H7 (cell line): ENCODE measurements at regions not wholly inside any gene's neighbourhood (a gene's known extent, or its start where the extent isn't known, plus 50 kb on each side); places are given as distances from the start of the nearest gene placed in this dataset.
A peak's percentile ranks its signal among the peaks of the same experiment; 100 is the strongest.

Experiments used
- DNase-seq: peaks from one replicate; pipeline ENCODE4 v3.0.0; 2012
- H3K27me3 ChIP-seq: 2 replicates; pipeline ENCODE4 v1.6.0; 2011; ENCODE audit warnings: mild to moderate bottlenecking, low read length; ENCODE audit not compliant: control insufficient read depth, insufficient read depth
- H3K36me3 ChIP-seq: replicated peaks from 2 replicates; pipeline ENCODE4 v1.5.1; 2011; ENCODE audit warnings: low read length; ENCODE audit not compliant: control insufficient read depth, insufficient read depth
- H3K4me3 ChIP-seq: 2 replicates; pipeline ENCODE4 v1.5.1; 2011; ENCODE audit warnings: low read depth, mild to moderate bottlenecking, control low read depth, low read length, moderate library complexity; ENCODE audit not compliant: insufficient read depth

GRCh38 chr11:86193297-86194095, 51.1 kb upstream of the EED start:
- Histone ChIP-seq H3K36me3 (no peaks in the 10 kb centered on the region), H3K4me3 (no peak overlapping the region)
- peak; percentile 86 for DNase-seq

GRCh38 chr11:86192519-86193257, 51.9 kb upstream of the EED start:
- H3K4me3 ChIP-seq, result no peak overlapping the region

More at GRCh38 chr11:86193297-86194095, 51.1 kb upstream of the EED start:
- H3K27me3 ChIP-seq, result no peaks in the 10 kb centered on the region

GRCh38 chr11:86191874-86192273, 52.7 kb upstream of the EED start:
- Histone ChIP-seq H3K27me3 (no peaks in the 10 kb centered on the region), H3K4me3 (no peak overlapping the region), H3K36me3 (no peaks in the 10 kb centered on the region)
- DNase-seq, result no peak

More at GRCh38 chr11:86192519-86193257, 51.9 kb upstream of the EED start:
- no peak for DNase-seq
- H3K36me3 ChIP-seq, result no peaks in the 10 kb centered on the region
- H3K27me3 ChIP-seq, result no peaks in the 10 kb centered on the region

- no peaks in the 10 kb centered on the region for H3K36me3 ChIP-seq
- H3K27me3 ChIP-seq, result no peaks in the 10 kb centered on the region
- H3K4me3 ChIP-seq, result no peak overlapping the region
- no peak for DNase-seq
Measured at GRCh38 chr11:86187027-86187426, 57.5 kb upstream of the EED start.

GRCh38 chr11:86186386-86186785, 58.2 kb upstream of the EED start:
- no peaks in the 10 kb centered on the region for H3K27me3 ChIP-seq
- no peak for DNase-seq
- H3K4me3 ChIP-seq, result no peak overlapping the region
- no peaks in the 10 kb centered on the region for H3K36me3 ChIP-seq

- H3K36me3 ChIP-seq, result no peaks in the 10 kb centered on the region
- DNase-seq, result no peak
- no peaks in the 10 kb centered on the region for H3K27me3 ChIP-seq
- H3K4me3 ChIP-seq, result no peak overlapping the region
Measured at GRCh38 chr11:86185381-86185750, 59.2 kb upstream of the EED start.

- DNase-seq, result no peak
- Histone ChIP-seq H3K4me3 (no peak overlapping the region), H3K27me3 (no peaks in the 10 kb centered on the region), H3K36me3 (no peaks in the 10 kb centered on the region)
Measured at GRCh38 chr11:86184728-86185380, 59.7 kb upstream of the EED start.

- H3K36me3 ChIP-seq, result no peaks in the 10 kb centered on the region
- H3K27me3 ChIP-seq, result no peaks in the 10 kb centered on the region
- no peak for DNase-seq
- no peak overlapping the region for H3K4me3 ChIP-seq
Measured at GRCh38 chr11:86183694-86184093, 60.9 kb upstream of the EED start.

- Histone ChIP-seq H3K36me3 (no peaks in the 10 kb centered on the region), H3K4me3 (no peak overlapping the region), H3K27me3 (no peaks in the 10 kb centered on the region)
- no peak for DNase-seq
Measured at GRCh38 chr11:86182976-86183584, 61.5 kb upstream of the EED start.

- Histone ChIP-seq H3K27me3 (no peaks in the 10 kb centered on the region), H3K4me3 (no peak overlapping the region), H3K36me3 (no peaks in the 10 kb centered on the region)
- DNase-seq, result no peak
Measured at GRCh38 chr11:86181379-86181778, 63.2 kb upstream of the EED start.

- H3K27me3 ChIP-seq, result no peaks in the 10 kb centered on the region
- no peaks in the 10 kb centered on the region for H3K36me3 ChIP-seq
- no peak overlapping the region for H3K4me3 ChIP-seq
- no peak for DNase-seq
Measured at GRCh38 chr11:86180851-86181250, 63.7 kb upstream of the EED start.

GRCh38 chr11:86180423-86180822, 64.1 kb upstream of the EED start:
- DNase-seq, result no peak
- no peaks in the 10 kb centered on the region for H3K36me3 ChIP-seq
- no peak overlapping the region for H3K4me3 ChIP-seq

GRCh38 chr11:86179646-86180064, 64.9 kb upstream of the EED start:
- no peaks in the 10 kb centered on the region for H3K36me3 ChIP-seq
- H3K27me3 ChIP-seq, result no peaks in the 10 kb centered on the region
- H3K4me3 ChIP-seq, result no peak overlapping the region
- DNase-seq, result no peak

More at GRCh38 chr11:86180423-86180822, 64.1 kb upstream of the EED start:
- H3K27me3 ChIP-seq, result no peaks in the 10 kb centered on the region

- Histone ChIP-seq H3K27me3 (no peaks in the 10 kb centered on the region), H3K4me3 (no peak overlapping the region), H3K36me3 (no peaks in the 10 kb centered on the region)
- DNase-seq, result no peak
Measured at GRCh38 chr11:86177302-86177701, 67.3 kb upstream of the EED start.
